Right renal pelvis (tissue), 4 donors: ENCODE measurements at regions not wholly inside any gene's neighbourhood (a gene's known extent, or its start where the extent isn't known, plus 50 kb on each side); places are given as distances from the start of the nearest gene placed in this dataset.
"Not testable (repeated sequence)": the region's sequence is repeated elsewhere in the genome, so short reads cannot be mapped to it uniquely, and the experiment has no call there.

ENCODE experiments used
- DNase-seq, 4 donors: peaks; one replicate each; pipeline ENCODE4 v3.0.0-alpha.2; 2013; ENCODE audit warnings: low read depth in 4 of 4, low spot score in 3 of 4, missing footprints in 1 of 4

- DNase-seq, result no peak
These were observed 354.1 kb upstream of the ARID1B start for GRCh38 chr6:156423075-156423474.

- no peak for DNase-seq
These were observed 355.2 kb upstream of the ARID1B start for GRCh38 chr6:156421933-156422332.

GRCh38 chr6:156421301-156421700 is 355.9 kb upstream of the ARID1B start:
- not testable (repeated sequence) for DNase-seq

GRCh38 chr6:156420172-156420993 is 356.8 kb upstream of the ARID1B start:
- no peak for DNase-seq

GRCh38 chr6:156419594-156419993 is 357.6 kb upstream of the ARID1B start:
- no peak for DNase-seq

- no peak for DNase-seq
These were observed 358.9 kb upstream of the ARID1B start for GRCh38 chr6:156418253-156418652.

GRCh38 chr6:156416391-156416790 is 360.8 kb upstream of the ARID1B start:
- DNase-seq, result no peak

- no peak for DNase-seq
These were observed 364.0 kb upstream of the ARID1B start for GRCh38 chr6:156413154-156413553.

- DNase-seq, result no peak
These were observed 366.5 kb upstream of the ARID1B start for GRCh38 chr6:156410649-156411048.

- DNase-seq, result no peak
These were observed 368.5 kb upstream of the ARID1B start for GRCh38 chr6:156408655-156409054.

GRCh38 chr6:156407334-156407733 is 369.8 kb upstream of the ARID1B start:
- DNase-seq, result no peak

- DNase-seq, result no peak
These were observed 370.5 kb upstream of the ARID1B start for GRCh38 chr6:156406688-156407087.

- no peak for DNase-seq
These were observed 371.1 kb upstream of the ARID1B start for GRCh38 chr6:156406099-156406498.

GRCh38 chr6:156402628-156403027 is 374.6 kb upstream of the ARID1B start:
- no peak for DNase-seq

- DNase-seq, result no peak
These were observed 375.0 kb upstream of the ARID1B start for GRCh38 chr6:156402227-156402626.

GRCh38 chr6:156400487-156400886 is 376.7 kb upstream of the ARID1B start:
- DNase-seq, result no peak

GRCh38 chr6:156398966-156399365 is 378.2 kb upstream of the ARID1B start:
- no peak for DNase-seq

- DNase-seq, result no peak
These were observed 378.8 kb upstream of the ARID1B start for GRCh38 chr6:156398371-156398770.

GRCh38 chr6:156396791-156397418 is 380.3 kb upstream of the ARID1B start:
- no peak for DNase-seq

- no peak for DNase-seq
These were observed 381.0 kb upstream of the ARID1B start for GRCh38 chr6:156396068-156396771.

GRCh38 chr6:156395276-156395675 is 381.9 kb upstream of the ARID1B start:
- no peak for DNase-seq

GRCh38 chr6:156392648-156393047 is 384.5 kb upstream of the ARID1B start:
- DNase-seq, result no peak
